ENCODE measurements at regions not wholly inside any gene's neighbourhood (a gene's known extent, or its start where the extent isn't known, plus 50 kb on each side); places are given as distances from the start of the nearest gene placed in this dataset.

DNA sequence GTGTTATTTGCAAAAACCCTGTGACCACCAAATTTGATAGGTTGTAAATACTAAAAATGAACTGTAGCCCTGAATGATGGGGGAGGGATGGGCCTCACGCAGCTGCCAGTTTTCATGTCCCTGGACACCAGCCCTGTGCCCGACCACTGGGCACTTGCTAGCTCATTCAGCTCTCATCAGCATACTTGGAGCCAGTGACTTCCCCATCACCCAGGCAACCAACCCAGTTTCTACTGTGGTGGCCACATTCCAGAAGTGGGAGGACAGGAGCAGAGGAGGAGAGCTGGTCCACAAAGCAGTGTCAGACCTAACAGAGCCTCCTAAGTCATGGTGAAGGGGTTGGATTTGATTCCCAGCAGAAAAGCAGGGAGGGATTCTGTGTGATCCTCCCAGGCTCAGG lies 128.2 kb downstream of the CPEB2 start:
- peak; percentile 86 for DNase-seq (ENCODE audit: low spot score)

DNA sequence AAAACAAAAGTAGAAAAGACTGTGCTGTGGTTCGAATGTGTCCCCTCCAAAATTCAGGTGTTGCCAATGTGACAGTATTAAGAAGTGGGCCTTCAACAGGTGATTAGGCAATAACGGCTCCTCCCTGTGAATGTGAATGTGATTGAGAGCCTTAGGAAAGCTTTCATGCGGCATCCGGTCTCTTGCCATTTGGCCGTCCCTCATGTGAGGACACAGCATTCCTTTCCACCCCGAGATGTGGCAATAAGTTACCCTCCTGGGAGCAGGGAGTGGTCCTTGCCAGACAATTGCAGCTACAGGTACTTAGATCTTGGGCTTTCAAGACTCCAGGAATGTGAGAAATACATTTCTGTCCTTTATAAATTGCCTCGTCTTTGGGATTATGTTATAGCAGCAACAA lies 129.3 kb downstream of the CPEB2 start:
- no peak for DNase-seq (ENCODE audit: low spot score)

DNA sequence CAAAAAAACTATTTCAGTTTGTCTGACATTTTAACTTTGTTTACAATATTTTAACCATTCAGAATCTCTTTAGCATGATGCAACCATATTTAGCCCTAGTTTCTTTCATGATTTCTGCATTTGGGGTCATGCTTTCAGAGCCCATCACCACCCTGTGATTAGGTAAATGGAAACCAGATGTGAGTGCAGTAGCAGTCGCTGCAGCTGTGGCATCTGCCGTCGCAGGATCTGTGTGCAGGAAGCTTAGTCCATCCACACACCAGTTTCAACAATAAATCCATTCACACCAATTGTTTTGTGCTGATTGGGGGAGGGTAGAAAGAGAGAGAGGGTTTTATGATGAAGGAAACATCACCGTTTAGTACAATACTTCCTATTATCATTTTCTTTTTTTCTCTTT lies 130.5 kb downstream of the CPEB2 start:
- no peak for DNase-seq (ENCODE audit: low spot score)

DNA sequence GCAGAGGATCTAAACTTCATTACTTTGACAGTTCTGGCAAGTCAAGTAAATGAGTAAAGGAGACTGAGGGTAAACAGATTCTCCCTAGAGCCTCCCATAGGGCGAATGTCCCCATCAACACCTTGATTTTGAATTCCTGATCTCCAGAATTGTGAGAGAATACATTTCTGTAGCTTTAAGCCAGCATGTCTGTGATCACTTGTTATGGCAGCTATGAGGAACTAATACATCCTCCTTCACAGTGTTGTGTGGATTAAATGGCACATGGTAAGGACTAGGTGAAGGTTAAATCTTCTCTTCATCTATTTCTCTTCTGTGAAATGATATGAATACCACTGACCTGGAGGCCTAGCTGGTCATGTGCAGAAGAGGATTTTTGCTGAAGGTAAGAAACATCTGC lies 137.3 kb downstream of the CPEB2 start:
- no peak for DNase-seq (ENCODE audit: low spot score)

DNA sequence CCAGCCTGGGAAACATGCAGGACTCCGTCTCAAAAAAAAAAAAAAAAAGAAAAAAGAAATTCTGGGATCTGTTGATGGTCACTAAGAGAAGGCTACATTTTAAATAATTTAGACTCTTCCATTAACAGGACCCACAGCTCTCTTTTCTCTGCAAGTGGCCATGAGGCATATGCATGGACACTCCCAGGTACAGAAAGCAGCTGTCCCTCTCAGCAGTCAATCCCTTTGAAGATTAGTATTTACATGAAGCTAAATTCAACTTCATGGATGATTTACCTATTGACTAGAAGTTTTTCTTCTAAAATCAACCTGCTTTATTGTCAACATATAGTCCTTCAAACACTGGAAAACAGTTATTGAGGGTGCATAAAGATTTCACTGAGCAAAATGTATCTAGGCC lies 139.9 kb downstream of the CPEB2 start:
- peak; percentile 69 for DNase-seq (ENCODE audit: low spot score)

DNA sequence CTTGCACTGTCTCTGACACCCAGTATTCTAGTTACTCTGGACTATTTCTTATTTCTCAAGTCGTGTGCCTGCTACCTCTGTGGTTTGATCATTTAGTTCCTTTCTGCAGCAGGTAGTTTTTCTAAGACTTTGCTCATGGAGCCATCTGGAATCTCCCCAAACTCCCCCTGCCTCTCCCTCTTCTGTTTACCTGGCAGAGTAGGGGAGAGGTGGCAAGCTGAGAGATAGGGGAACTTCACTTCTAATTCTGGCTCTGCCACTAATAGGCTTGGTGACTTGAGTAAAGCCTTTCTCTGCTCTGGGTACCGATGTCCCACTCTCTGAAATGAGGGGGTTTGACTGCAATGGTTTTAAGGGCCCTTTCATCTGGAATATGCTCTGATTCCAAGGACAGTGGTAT lies 141.3 kb downstream of the CPEB2 start:
- DNase-seq (ENCODE audit: low spot score), result no peak

DNA sequence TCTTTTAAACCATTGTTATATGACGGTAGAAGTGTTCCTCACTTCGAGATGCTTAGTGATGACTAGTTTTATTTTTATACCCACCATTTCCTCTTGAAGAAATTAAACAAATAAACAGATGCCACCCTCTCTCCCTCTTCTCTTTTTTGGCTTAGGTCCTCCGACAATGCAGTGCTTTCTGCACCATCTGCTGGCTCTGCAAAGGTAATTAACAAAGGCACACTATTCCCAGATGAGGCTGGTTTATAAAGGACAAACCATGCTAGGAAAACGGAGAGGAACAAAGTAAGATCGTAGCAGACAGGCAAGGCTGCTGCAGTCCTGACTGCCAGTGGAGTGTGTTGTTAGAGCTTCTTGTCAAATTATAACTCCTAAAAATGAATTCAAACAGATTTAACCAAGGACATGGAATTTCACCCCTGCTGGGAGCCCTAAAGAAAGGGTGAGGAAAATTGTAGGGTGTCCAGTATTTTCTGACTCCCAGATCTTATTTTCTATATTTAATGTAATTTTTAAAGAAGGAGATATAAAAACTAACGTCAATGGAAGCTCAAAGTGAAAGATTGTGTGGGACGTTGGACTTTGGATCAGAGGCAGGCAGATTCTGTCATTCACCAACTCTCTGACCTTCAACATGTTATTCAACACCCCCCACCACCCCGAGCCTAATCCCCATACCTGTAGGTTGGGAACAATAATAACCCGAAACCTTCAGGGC lies 142.1 kb downstream of the CPEB2 start:
- DNase-seq (ENCODE audit: low spot score), result peak; percentile 91

DNA sequence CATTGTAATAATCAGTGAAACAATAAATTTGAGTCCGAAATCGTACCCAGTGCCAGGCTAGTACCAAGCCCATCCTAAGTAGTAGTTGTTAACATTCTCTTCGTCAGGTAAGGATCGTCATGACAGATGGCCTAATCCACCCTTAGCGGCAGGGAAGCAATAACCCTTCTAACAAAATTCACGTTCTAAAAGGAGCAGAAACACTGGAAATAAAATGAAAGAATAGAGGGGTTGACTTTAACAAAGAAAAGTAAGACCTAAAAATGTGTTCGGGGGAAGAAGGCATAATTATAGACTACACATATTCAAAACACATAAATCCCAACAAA lies 142.7 kb downstream of the CPEB2 start:
- peak; percentile 64 for DNase-seq (ENCODE audit: low spot score)

DNA sequence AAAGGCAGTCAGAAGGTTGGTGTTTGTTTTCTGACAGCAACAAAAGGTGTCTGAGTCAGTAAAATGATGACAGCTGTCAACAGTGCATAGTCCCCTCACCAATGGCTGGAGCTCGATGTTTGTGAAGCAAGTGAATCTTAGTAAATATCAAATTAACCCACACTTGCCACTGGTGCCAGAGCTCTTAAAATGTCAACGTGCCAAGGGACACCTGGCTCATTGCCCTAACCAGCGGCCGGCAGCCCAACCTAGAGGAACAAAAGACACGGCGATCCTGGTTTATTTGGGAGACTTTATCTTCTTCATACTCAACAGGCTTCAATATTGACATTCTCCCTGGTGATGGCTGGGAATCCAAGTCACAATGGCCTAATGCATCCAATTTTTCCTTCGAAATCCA lies 143.4 kb downstream of the CPEB2 start:
- peak; percentile 35 for DNase-seq (ENCODE audit: low spot score)

DNA sequence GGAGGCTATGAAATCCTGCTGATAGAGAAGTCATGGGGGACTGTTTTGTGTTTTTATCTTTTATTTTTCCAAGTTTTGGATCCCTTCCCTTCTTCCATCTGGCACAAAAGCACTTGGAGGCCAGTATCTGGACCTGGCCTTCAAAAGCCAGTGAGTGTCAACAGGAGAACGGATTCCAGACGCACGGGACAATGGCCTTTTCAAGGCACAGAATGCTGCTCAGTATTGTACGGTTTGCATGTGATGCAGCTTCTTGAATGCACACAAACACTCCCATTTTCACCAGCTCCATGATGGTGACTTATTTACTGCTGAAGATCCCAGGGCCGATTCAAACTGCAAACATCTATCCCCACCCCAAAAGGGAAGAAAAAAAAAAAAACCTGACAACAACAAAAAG lies 145.4 kb downstream of the CPEB2 start:
- DNase-seq (ENCODE audit: low spot score), result peak; percentile 38

DNA sequence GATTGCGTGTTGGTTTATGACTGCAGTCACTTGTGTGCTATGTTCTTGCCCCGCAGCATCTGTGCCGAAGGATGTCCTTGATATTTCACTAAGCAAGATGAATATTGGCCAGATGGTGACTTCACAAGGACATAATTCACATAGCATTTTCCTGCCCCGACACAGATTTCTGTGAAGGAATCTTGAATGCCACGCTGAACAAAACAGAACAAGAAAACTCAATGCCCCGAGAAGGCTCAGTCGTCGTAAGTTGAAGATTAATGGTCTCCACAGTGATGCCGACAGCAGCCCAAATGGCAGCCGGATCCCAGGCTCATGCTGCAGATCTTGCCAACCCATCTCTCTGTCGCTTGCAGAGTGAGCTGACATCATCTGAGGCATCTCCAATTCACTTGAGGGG lies 145.9 kb downstream of the CPEB2 start:
- peak; percentile 63 for DNase-seq (ENCODE audit: low spot score)

DNA sequence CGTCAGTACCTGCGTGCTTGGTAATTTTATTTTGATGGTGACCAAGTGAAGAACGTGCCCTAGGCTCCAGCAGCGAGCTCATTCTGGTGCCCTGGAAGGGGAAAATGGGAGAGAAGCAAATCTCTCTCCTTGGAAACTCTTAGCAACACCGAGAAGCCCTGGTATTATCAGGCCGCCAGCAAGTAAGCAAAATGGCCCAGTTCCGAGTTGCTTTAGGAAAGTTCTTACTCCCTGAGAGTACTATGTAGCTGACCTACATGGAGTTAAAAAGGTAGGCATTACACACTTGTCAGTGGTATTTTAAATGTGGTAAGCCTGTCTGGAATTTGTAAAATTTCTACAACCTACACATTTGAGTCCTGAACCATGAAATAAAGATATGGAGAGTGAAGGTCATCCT lies 146.4 kb downstream of the CPEB2 start:
- DNase-seq (ENCODE audit: low spot score), result peak; percentile 22

DNA sequence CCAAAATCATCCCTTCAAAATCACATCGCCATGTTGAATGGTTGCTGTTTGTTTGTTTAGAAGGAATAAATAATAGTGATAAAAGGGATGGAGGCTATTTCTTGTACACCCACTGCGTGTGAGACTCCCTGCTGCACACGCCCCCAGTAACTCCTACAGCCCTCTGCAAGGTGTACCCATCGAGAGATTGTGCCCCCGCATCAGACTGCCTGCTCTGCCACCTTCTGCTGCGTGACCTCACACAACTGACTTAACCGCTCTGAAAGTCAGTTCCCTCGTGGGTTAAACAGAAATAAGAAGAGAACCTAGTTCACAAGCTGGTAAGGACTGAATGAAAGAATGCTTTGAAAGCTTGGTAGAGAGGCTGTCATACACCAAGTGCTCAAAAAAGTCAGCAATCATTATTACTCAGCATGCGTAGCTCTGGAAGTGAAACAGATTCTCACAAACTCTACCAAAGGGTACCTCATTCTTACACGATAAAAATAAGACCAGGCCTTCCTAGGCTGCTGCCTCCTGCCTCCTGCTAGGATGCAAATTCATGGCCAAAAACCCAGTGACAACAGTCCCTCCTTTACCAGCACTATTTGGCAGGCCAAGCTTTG lies 147.1 kb downstream of the CPEB2 start:
- no peak for DNase-seq (ENCODE audit: low spot score)

DNA sequence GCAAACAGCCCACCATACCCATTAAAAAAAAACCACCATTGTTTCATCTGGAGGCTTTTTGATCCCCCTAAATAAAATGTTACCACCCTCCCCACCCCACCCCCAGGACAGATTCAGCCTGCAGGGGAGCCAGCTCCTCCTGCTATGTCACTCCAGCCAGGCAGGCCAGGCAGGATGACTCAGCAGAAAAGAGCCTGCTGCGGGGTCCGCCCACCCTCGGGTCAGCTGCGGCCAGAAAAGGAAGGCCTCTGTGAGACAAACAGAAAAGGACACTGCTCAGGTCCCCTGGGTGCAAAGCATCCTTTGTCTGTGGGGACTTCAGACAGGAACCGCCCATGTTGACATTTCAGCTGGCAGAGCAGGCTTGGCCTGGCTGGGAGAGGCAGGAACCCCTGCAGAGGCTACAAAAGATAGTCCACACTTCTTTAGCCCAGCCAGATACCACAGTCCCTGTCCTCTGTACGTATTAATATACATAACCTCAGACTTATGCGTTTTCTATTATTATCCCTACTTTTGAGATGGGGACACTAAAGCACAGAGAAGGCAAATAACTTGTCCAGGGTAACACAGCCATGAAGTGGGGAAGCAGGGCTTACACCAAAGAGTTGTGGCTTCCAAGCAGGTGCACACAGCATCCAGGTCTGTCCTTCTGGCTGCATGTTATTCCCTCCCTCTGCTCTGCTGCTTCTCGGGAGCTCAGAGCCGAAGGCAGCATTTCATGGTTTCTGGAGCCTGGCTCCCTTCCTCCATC lies 147.7 kb downstream of the CPEB2 start:
- peak; percentile 77 for DNase-seq (ENCODE audit: low spot score)

DNA sequence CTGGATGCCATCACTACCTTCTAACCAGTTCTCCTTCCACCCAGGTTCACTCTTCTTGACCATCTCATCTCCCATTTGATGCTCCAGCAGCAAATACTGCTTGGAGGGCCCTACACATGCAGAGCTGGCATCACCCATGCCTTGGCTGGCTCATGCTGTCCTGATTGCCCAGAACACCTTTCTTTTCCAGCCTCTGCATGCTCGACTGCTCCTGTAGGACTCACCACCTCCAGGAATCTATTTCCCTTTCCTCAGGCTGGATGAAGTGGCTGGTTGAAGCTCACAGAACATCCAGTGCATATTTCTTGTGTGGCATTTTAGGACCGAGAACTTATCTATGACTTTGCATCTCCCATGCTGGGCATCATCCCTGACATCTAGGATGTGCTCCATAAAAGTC lies 148.3 kb downstream of the CPEB2 start:
- no peak for DNase-seq (ENCODE audit: low spot score)

DNA sequence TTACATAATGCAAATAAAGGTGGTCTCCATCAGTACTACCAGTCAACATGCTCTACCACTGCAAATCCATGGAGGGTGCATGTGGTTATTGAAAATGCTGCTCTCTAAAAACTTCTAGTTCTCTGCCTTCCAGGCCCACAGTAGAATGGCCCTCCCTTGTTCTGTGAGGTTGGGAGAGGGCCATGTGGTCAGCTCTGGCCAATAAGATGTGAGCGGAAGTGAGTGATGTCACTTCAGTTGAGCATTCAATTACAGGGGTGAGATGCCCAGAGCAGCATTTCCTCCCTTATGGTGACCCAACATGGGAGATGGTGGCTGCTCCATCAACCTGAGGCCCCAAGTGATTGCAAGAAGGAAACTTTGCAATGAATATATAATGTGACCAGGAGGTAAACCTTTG lies 148.8 kb downstream of the CPEB2 start:
- DNase-seq (ENCODE audit: low spot score), result no peak

DNA sequence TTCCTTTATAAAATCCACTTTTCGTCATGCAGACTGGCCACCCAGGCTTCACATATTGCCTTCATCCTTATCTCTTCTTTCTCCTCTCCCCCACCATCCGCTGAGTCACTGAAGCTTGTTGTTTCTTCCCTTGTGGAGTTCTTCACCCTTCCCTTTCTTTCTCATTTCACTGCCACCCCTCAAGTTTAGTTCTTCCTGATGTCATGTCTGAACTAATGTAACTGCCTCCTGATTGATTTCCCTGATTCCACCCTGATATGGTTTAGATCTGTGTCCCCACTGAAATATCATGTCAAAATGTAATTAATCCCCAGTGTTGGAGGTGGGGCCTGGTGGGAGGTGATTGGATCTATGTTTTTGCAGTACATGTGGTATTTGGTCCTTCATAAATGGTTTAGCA lies 151.4 kb downstream of the CPEB2 start:
- DNase-seq (ENCODE audit: low spot score), result no peak

DNA sequence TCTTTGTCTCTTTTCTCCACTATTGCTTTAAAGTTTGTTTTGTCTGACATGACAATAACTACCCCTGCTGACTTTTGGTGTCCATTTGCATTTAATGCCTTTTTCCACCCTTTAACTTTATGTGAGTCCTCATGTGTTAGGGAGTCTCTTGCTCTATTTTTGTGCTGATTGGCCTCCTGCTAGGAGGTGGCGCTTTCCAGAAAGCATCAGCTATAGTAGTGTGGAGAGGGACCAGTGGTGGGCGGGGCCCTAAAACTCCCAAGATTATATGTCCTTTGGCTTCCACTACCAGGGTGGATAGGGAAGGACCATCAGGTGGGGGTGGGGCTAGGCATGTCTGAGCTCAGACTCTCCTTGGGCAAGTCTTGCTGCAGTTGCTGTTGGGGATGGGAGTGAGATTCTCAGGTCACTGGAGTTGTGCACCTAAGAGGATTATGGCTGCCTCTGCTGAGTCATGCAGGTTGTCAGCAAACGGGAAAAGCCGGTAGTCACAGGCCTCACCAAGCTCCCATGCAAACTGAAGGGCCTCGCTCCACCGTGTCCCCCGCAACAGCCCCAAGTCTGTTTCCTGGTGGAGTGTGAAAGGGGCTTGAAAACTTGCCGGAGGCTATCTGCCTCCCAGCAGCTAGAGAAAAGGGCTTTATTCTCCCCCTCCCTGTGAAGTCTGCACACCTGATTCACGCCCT lies 156.3 kb downstream of the CPEB2 start:
- no peak for DNase-seq (ENCODE audit: low spot score)

DNA sequence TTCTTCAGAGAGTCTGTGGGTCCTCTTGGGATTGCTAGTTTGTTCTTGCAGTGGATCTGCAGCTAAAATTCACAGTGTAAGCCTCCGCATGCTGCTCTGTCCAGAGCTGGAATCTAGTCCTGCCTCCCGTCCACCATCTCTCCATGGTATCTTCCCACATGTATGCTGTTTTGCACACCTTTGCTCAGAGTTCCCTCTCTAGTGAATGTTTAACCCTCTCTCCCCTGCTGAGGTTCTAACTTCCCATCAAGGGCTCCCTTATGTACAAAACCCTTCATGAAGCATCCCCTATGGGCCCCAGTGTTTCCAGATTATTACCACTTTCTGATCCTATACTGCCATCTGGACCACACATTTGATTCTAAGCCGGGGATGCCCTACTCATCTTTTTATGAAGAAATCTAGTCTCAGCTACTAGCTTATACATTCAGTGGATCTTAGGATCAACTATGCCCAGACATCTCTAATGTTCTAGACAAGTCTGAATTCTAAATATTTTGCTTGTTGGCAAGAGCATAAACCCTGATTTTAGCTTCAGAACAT lies 157.3 kb downstream of the CPEB2 start:
- DNase-seq (ENCODE audit: low spot score), result no peak

DNA sequence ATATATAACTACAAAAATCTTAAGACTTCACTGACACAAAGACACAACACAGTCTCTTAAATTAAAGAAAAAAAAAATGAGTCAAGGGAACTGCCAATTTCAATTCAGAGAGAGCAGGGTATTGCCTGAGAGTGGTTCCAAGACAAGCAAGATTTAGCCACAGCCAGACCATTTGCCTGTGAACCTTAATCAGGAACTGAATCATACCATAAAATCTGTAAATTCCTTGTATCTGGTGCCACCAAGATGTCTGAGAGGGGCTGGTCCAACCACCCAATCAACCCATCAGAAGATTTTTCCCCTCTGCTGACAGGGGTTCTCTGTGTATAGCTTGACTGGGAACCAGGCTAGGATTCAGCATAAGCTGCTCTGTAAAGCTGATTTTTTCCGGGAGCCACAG lies 159.2 kb downstream of the CPEB2 start:
- DNase-seq (ENCODE audit: low spot score), result no peak

DNA sequence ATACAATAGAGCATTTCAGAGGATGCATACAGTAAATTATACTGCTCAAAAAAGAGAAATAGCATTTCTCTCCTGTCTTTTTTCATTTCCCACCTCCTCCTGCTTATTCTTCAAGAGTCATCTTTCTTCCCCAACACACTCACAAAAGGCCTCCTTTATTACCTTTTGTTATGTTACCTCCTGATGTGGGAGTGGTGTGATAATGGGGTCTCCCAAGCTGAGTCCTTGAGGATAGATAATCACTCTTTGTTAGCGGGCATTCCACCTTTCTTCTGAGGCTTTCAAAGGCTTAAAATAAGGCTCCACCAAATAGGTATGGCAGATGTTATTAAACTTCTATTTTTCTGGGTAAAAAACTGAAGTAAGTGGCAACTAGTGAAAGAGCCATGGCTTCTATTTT lies 159.8 kb downstream of the CPEB2 start:
- DNase-seq (ENCODE audit: low spot score), result no peak

DNA sequence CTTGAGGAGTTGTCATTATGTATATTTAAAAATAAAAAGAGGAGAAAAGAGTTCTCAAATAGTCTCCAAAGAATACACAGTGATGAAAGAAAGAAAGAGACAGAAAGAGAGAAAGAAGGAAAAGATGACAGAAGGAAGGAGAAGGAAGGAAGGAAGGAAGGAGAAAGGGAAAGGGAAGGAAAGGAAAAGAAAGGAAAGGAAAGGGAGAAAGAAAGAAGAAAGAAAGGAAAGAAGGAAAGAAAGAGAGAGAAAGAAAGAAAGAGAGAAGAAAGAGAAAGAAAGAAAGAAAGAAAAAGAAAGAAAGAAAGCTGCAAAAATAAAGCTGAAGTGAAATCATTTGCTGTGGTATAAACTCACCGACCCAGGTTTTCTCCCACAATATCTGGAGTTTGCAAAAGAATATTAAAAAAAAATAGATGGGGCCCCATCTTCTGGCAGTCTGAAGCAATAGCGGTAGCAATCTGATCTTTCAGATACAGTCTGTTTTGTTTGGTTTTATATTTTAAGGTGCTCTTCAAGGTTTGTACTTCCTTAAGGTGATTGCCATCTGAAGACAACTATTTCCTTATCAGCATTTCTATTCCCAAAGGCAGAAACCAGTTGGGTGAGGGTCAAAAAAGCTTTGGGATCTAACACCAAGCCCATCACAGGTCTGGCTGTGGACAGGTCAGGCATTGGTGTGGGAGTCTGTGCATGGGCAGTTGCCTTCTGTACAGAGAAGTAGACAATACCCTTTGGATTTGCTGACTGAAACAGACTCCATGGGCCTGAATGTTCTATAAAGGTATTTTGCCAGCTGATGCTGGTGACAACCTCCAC lies 160.4 kb downstream of the CPEB2 start:
- DNase-seq (ENCODE audit: low spot score), result peak; percentile 61

Measured in cerebellar cortex (tissue), 1 donor.